ENCODE measurements at regions not wholly inside any gene's neighbourhood (a gene's known extent, or its start where the extent isn't known, plus 50 kb on each side); places are given as distances from the start of the nearest gene placed in this dataset.

- no peak for DNase-seq (ENCODE audit: low read depth in 4 of 4, low spot score in 3 of 4)
Observed at GRCh38 chr1:70874818-70875217, 172.8 kb downstream of the PTGER3 start.

GRCh38 chr1:70877343-70877742 lies 170.3 kb downstream of the PTGER3 start:
- DNase-seq (ENCODE audit: low read depth in 4 of 4, low spot score in 3 of 4): no peak

GRCh38 chr1:70887936-70888335 lies 159.7 kb downstream of the PTGER3 start:
- no peak for DNase-seq (ENCODE audit: low read depth in 4 of 4, low spot score in 3 of 4)

DNA sequence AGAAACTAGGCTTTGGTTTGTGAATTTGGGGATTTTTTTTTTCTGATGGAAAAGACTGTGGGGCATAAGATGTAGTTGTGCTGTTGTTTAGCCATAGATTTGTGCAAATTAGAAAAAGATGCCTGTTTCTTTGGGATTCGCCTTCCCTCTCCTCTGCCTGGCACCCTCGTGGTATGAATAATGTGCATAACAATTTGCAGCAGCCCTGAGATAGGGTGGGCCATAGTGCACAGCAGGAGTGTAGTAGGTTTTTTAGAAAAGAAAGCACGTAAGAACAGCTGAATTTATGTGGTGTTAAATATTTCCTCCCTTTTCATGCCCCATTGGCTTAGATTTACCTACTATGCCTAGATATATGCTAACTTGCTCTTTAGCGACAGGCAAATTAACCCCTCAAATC lies 158.9 kb downstream of the PTGER3 start:
- no peak for DNase-seq (ENCODE audit: low read depth in 4 of 4, low spot score in 3 of 4)

- no peak for DNase-seq (ENCODE audit: low read depth in 4 of 4, low spot score in 3 of 4)
Observed at GRCh38 chr1:70890408-70890807, 157.2 kb downstream of the PTGER3 start.

GRCh38 chr1:70891051-70891843 lies 156.4 kb downstream of the PTGER3 start:
- no peak for DNase-seq (ENCODE audit: low read depth in 4 of 4, low spot score in 3 of 4)

DNA sequence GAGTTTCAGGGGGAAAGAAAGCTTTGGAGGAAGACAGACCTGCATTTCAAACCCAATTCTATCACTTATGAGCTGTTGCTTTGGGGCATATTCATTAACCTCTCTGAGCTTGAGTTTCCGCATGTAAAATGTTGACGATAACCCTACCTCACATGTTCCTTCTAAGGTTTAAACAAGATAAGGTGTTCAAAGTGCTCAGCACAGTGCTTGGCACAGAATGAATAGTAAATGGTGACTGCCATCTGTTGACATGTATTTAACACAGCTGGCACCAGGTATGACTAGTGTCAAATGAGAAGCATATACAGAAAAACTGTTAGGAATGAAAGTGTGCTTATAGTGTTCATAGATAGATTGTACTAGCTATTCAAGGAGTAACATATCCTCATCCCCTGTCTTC lies 155.5 kb downstream of the PTGER3 start:
- no peak for DNase-seq (ENCODE audit: low read depth in 4 of 4, low spot score in 3 of 4)

DNA sequence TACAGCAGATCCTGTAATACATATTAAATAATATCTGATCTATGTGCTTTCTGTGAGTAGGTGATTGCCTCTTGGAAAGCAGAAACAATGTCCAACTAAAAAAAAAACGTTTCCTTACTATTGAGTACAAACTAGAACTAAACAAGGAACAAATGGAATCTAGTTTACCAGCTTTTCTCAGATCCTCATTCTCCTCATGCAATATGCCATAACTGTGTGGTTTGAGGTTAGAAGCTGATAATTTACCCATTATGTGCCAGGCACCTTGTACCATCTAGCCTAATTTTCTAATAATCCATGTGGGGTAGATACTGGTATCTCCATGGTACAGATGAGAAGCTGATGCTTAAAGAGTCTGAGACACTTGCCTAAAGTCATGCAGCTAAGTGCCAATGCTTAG lies 154.7 kb downstream of the PTGER3 start:
- no peak for DNase-seq (ENCODE audit: low read depth in 4 of 4, low spot score in 3 of 4)

GRCh38 chr1:70893381-70893780 lies 154.2 kb downstream of the PTGER3 start:
- DNase-seq (ENCODE audit: low read depth in 4 of 4, low spot score in 3 of 4): no peak

GRCh38 chr1:70895531-70895930 lies 152.1 kb downstream of the PTGER3 start:
- DNase-seq (ENCODE audit: low read depth in 4 of 4, low spot score in 3 of 4): no peak

DNA sequence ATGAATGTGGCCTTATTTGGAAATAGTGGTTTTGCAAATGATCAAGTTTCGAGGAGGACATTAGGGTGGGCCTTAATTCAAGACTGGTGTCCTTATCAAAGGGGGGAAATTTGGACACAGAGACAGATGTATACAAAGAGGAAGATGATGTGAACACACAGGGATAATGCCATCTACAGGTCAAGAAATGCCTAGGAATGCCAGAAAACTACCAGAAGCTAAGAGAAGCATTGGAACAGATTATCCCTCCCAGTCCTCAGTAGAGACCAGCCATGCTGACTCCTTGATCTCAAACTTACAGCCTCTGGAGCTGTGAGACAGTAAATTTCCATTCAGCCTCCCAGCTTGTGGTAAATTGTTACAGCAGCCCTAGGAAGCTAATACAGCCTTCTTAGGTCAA lies 151.4 kb downstream of the PTGER3 start:
- no peak for DNase-seq (ENCODE audit: low read depth in 4 of 4, low spot score in 3 of 4)

DNA sequence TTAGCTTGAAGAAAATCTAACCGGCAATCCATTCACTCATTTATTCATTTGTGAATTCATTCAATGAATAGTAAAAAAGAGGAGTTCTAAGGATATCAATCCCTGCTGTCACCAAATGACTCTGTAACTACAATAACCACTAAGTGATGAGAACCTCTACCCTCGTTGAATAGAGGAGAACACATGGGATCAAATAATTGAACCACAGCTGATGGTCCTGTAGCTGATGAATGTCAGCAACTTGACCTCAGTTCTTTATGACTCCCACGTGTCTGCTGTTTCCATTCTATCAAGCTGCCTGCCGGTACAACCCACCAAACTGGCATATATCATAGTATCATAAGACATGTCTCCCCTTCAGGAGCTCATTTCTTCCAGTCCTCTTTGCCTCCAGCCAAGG lies 150.3 kb downstream of the PTGER3 start:
- no peak for DNase-seq (ENCODE audit: low read depth in 4 of 4, low spot score in 3 of 4)

DNA sequence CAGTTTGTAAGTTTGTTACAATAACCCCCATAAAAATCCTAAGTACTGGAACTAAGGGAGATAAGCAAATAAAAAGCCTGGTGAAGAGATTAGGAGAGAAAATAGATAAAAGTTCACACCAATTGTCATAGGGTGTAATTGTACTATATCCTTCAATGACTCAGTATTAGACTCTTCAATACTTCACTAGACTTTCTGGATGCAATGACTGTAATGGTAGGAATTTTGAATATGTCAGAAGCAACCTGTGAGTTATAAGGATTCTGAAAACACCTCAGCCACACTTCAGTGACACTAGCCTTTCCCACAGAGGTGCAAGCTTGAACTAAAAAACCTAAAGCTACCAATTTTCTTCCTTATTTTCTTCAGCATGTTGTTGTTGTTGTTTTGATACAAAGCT lies 147.9 kb downstream of the PTGER3 start:
- no peak for DNase-seq (ENCODE audit: low read depth in 4 of 4, low spot score in 3 of 4)

DNA sequence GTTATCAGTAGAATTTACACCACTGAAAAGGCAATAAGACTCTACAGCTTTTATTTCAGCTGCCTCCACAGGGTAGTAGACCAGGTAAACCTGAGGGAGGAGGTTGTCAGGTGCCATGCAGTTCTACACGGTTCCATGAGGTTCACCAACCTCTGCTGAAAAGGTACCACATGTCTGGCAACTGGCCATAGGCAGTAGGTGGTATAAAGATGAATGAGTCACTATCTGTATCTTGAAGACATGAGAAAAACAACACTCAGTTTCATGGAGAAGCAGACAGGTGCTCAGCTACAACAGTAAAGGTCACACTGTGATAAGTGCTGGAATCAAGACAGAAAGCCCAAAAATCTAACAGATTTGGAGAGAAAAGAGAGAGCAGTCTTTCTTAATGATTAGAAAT lies 145.4 kb downstream of the PTGER3 start:
- no peak for DNase-seq (ENCODE audit: low read depth in 4 of 4, low spot score in 3 of 4)

GRCh38 chr1:70906800-70907199 lies 140.8 kb downstream of the PTGER3 start:
- no peak for DNase-seq (ENCODE audit: low read depth in 4 of 4, low spot score in 3 of 4)

- no peak for DNase-seq (ENCODE audit: low read depth in 4 of 4, low spot score in 3 of 4)
Observed at GRCh38 chr1:70907563-70908310, 139.9 kb downstream of the PTGER3 start.

DNA sequence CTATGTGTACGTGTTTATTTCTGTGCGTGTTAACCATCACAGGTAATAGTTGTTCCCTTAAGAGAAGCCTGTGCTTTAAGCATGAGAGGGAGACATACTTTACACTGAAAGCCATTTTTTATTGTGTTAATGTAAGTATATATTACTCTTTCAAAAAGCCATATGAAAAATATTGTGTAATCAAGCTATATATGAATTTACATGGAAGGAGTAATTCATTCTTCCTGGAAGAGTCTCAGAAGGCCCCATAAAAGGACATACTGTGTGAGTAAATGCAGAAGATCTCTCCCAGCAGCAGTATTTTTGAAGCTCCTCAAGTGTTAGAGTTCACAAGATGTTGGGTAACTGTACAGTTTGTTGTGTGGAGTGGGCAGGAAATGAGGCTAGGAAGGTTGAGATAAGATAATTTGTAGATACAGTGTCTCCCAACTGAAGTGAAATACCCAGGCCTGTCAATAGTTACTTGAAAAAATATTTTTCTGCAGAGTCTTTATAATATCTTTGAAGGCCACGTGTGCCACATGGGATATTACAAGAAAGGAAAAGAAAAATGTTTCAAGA lies 138.3 kb downstream of the PTGER3 start:
- DNase-seq (ENCODE audit: low read depth in 4 of 4, low spot score in 3 of 4): no peak

DNA sequence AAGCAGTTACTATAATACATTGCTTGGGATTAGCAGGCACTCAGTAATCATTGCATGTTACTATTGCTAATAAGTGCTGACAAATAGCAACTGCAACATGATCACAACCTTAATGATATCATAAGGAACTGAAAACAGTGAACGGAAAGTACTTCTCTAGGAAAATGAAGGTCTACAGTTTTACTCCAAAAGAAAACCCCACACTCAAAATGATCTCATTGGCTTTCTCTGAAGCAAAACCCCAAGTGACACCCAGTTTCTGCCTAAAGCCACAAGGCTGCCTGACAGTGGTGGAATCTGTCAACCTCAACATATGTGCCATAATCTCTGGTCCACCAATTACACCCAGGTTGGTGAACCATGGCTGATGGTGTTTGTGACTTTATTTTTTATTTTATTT lies 137.6 kb downstream of the PTGER3 start:
- DNase-seq (ENCODE audit: low read depth in 4 of 4, low spot score in 3 of 4): no peak

DNA sequence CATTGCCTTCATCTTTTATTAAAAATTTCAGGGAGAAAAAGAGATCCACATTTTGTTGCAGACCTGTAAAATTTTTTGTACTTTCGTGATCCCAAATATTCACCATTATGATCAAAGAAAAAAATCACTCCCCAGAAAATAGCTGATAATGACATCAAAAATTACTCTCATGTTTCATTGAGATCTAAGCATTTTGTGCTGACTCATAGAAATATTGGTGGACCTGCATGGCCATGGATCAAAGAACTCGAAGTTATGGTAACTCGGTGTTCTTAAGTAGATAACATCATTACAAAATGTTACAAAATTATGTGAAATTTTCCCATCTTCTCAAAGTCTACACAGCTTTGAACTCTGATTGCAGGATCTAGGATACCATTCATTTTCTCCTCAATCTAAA lies 135.8 kb downstream of the PTGER3 start:
- no peak for DNase-seq (ENCODE audit: low read depth in 4 of 4, low spot score in 3 of 4)

DNA sequence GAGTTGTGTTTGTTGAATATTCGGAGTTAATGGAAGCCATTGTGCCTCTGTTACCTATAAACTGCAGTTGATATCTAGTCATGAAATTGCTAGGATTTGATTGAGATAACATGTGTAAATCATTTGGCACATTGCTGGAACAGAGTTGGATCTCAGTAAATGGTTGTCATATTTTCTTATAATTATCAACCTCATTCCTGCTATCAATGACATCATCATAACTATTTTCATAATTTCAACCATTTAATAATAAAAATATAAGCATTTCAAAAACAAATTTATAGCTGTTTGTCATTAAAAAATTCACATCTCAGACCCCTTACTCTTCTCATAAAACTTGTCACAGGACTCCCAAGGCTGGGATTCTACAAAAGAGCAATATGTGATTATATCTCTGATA lies 133.4 kb downstream of the PTGER3 start:
- DNase-seq (ENCODE audit: low read depth in 4 of 4, low spot score in 3 of 4): no peak

DNA sequence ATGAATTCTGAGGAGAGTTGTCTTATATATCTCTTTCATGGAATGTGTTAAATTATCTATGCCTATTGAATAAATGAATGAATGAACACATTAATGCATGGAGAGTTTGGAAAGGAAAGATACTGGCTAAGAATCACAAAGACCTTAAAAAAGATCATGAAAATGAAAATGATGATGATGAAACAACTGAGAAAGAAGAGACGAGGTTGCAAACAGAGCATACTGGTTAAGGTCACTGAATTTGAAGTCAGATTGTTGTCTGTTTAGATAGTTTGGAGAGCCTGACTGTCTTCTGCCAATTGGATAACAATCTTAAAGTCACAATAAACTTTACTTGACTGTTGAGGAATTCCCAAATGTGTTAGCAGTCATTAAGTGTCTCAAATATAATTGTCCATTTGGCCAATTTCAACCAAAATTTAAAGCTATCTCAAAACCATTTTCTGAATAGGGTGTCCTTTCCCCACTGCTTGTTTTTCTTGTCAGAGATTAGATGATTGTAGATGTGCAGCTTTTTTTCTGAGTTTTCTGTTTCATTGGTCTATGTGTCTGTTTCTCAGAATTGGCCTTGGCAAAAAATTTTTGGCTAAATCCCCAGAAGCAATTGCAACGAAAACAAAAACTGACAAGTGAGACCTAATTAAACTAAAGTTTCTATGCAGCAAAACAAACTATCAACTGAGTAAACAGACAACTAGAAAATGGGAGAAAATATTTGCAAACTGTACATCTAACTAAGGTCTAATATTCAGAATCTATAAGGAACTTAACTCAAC lies 132.2 kb downstream of the PTGER3 start:
- no peak for DNase-seq (ENCODE audit: low read depth in 4 of 4, low spot score in 3 of 4)
